K562 (cell line): ENCODE measurements at regions not wholly inside any gene's neighbourhood (a gene's known extent, or its start where the extent isn't known, plus 50 kb on each side); places are given as distances from the start of the nearest gene placed in this dataset.

Experiments used
- ATAC-seq: fragments of 200-7000 bp; cut with Tn5 transposase; 3 replicates; pipeline ENCODE4 v1.9.1; 2020; ENCODE audit warnings: moderate library complexity
- BruUV-seq: library from RNA; stranded (reverse); fragments of 400-500 nt; replicated peaks from 2 replicates; lab custom pipeline; 2021; lab: Mats Ljungman, UMichigan
- CTCF ChIA-PET: fragments of 300-600 bp; formaldehyde crosslinking; extraction: SDS; loops from one replicate; lab custom pipeline; 2021; ENCODE audit warnings: low intra/inter-chr PET ratio; lab: Yijun Ruan, JAX
- POLR2A ChIA-PET: fragments of 300-600, 350-650 bp; sonication (Branson Sonifier 250); formaldehyde crosslinking; extraction: SDS; loops from one replicate; lab custom pipeline; 2021; ENCODE audit warnings: antibody characterized with exemption, inconsistent platforms; lab: Yijun Ruan, JAX
- DNase-seq, 4 experiments: peaks; one replicate each; pipeline versions ENCODE4 v3.0.0 to v3.0.0-alpha.2; 2011 to 2018; ENCODE audit warnings: low spot score in 3 of 4, mixed read lengths in 3 of 4; ENCODE audit errors: extremely low read depth in 1 of 4
- FAIRE-seq: peaks from 2 replicates; lab custom pipeline; 2011; peaks lifted over from hg19 to GRCh38; lab: Jason Lieb, UNC
- H2AFZ ChIP-seq: 2 replicates; pipeline ENCODE4 v1.6.0; 2011; ENCODE audit warnings: low read depth, low read length, control low read depth, inconsistent platforms
- H3K27ac ChIP-seq: fragments of 200-600 bp; 3 replicates; pipeline ENCODE4 v1.8.0; 2011; ENCODE audit warnings: low read depth, mild to moderate bottlenecking, control low read depth, inconsistent platforms, low read length, moderate library complexity, mixed read lengths; ENCODE audit errors: extremely low read depth
- H3K27me3 ChIP-seq, 2 experiments: fragments of 300-600 bp in 1 of 2; 2 replicates in 1 of 2; 3 replicates in 1 of 2; pipeline versions ENCODE4 v1.6.0 to v1.8.0; 2011; ENCODE audit warnings: inconsistent platforms in 2 of 2, low read length in 2 of 2, mild to moderate bottlenecking in 1 of 2, mixed read lengths in 1 of 2, moderate library complexity in 1 of 2; ENCODE audit not compliant: control insufficient read depth in 2 of 2, insufficient read depth in 2 of 2
- H3K36me3 ChIP-seq: fragments of 300-600 bp; 3 replicates; pipeline ENCODE4 v1.8.0; 2011; ENCODE audit warnings: mild to moderate bottlenecking, low read length, inconsistent platforms; ENCODE audit not compliant: control insufficient read depth, insufficient read depth
- H3K4me1 ChIP-seq, 2 experiments: fragments of 200-600 bp in 1 of 2; replicated peaks in 1 of 2; 2 replicates in 1 of 2; 3 replicates in 1 of 2; pipeline versions ENCODE4 v1.5.1 to v1.8.0; 2011; ENCODE audit warnings: inconsistent platforms in 2 of 2, low read length in 2 of 2, mild to moderate bottlenecking in 1 of 2, mixed read lengths in 1 of 2, moderate library complexity in 1 of 2; ENCODE audit not compliant: control insufficient read depth in 2 of 2, insufficient read depth in 2 of 2
- H3K4me2 ChIP-seq: 2 replicates; pipeline ENCODE4 v1.6.1; 2011; ENCODE audit warnings: low read length, control low read depth, inconsistent platforms, mixed read lengths; ENCODE audit not compliant: insufficient read depth
- H3K4me3 ChIP-seq: fragments of 200-600 bp; sonication (generic), shearing (Covaris generic); 2 replicates; pipeline ENCODE4 v1.5.1; 2016; ENCODE audit warnings: control low read depth, inconsistent platforms
- H3K79me2 ChIP-seq: fragments of 200-600 bp; 3 replicates; pipeline ENCODE4 v1.8.0; 2011; ENCODE audit warnings: low read length, inconsistent platforms; ENCODE audit not compliant: control insufficient read depth, insufficient read depth
- H3K9ac ChIP-seq, 2 experiments: 2 replicates each; pipeline versions ENCODE4 v1.6.0 to v1.6.1; 2011; ENCODE audit warnings: low read depth in 2 of 2, low read length in 2 of 2, control low read depth in 1 of 2, inconsistent platforms in 1 of 2, mild to moderate bottlenecking in 1 of 2, mixed read lengths in 1 of 2; ENCODE audit not compliant: insufficient read depth in 1 of 2
- H3K9me1 ChIP-seq: one replicate; pipeline ENCODE4 v1.6.0; 2011; ENCODE audit warnings: inconsistent platforms, mild to moderate bottlenecking, low read length, moderate library complexity; ENCODE audit not compliant: control insufficient read depth, insufficient read depth
- H3K9me3 ChIP-seq: replicated peaks from 2 replicates; pipeline ENCODE4 v1.5.1; 2011; ENCODE audit warnings: low read depth, low read length, inconsistent platforms; ENCODE audit not compliant: control insufficient read depth, insufficient read depth
- H4K20me1 ChIP-seq: replicated peaks from 2 replicates; pipeline ENCODE4 v1.6.1; 2011; ENCODE audit warnings: low read length, inconsistent platforms, mixed read lengths; ENCODE audit not compliant: control insufficient read depth, insufficient read depth
- CBFA2T2 ChIP-seq: fragments of 450-650 bp; conservative IDR thresholded peaks from 2 replicates; pipeline ENCODE4 v1.6.1; 2017; ENCODE audit warnings: mild to moderate bottlenecking
- HDAC6 ChIP-seq: IDR thresholded peaks from 2 replicates; pipeline ENCODE4 v1.6.1; 2012; ENCODE audit warnings: low read depth, mild to moderate bottlenecking, control low read depth, inconsistent platforms, low read length, moderate library complexity
- HIVEP1 ChIP-seq: fragments of 250-450 bp; sonication (Bioruptor Pico); IDR thresholded peaks from 2 replicates; pipeline ENCODE4 v1.4.0; 2020; ENCODE audit warnings: mild to moderate bottlenecking
- HNRNPUL1 ChIP-seq: fragments of 200-400 bp; formaldehyde crosslinking; IDR thresholded peaks from 2 replicates; pipeline ENCODE4 v1.6.1; 2017; ENCODE audit warnings: low read length
- MAX ChIP-seq: sonication (generic); formaldehyde crosslinking; IDR thresholded peaks from 2 replicates; pipeline ENCODE4 v1.9.0; 2022; ENCODE audit warnings: mild to moderate bottlenecking, missing genetic modification reagents
- MBD2 ChIP-seq: sonication (generic); IDR thresholded peaks from 2 replicates; pipeline ENCODE4 v1.6.1; 2016; ENCODE audit warnings: low read depth, borderline replicate concordance
- MYNN ChIP-seq, 2 experiments: sonication (generic); formaldehyde crosslinking in 1 of 2; IDR thresholded peaks; 2 replicates each; pipeline versions ENCODE4 v1.5.0 to v1.6.1; 2016 to 2020; ENCODE audit warnings: antibody characterized with exemption in 1 of 2, missing genetic modification reagents in 1 of 2
- POU5F1 ChIP-seq: fragments of 150-350 bp; IDR thresholded peaks from 2 replicates; pipeline ENCODE4 v1.6.1; 2014; ENCODE audit warnings: borderline replicate concordance, low read length, low read depth, mild to moderate bottlenecking; ENCODE audit not compliant: partially characterized antibody
- TCF15 ChIP-seq: fragments of 250-450 bp; sonication (Bioruptor Pico); IDR thresholded peaks from 2 replicates; pipeline ENCODE4 v1.8.0; 2022; ENCODE audit warnings: moderate library complexity, mild to moderate bottlenecking, inconsistent platforms
- VEZF1 ChIP-seq: fragments of 200-800 bp; sonication (Bioruptor generic); IDR thresholded peaks from 2 replicates; pipeline ENCODE4 v1.6.1; 2017; ENCODE audit warnings: missing genetic modification characterization, missing compliant biosample characterization
- ZNF184 ChIP-seq: sonication (generic); formaldehyde crosslinking; IDR thresholded peaks from 2 replicates; pipeline ENCODE4 v1.5.0; 2020; ENCODE audit warnings: missing genetic modification reagents
- ZNF274 ChIP-seq: IDR thresholded peaks from 2 replicates; pipeline ENCODE4 v1.6.1; 2011; ENCODE audit warnings: low read depth, mild to moderate bottlenecking, low read length, moderate library complexity, borderline replicate concordance
- ZNF316 ChIP-seq: fragments of 450-650 bp; IDR thresholded peaks from 2 replicates; pipeline ENCODE4 v1.6.1; 2016
- ZNF696 ChIP-seq: fragments of 250-450 bp; sonication (Bioruptor Pico); conservative IDR thresholded peaks from 2 replicates; pipeline ENCODE4 v1.4.0; 2020; ENCODE audit warnings: mild to moderate bottlenecking, moderate library complexity
- WGBS: fragments of 100-300 bp; shearing (Covaris generic); methylation state at CpG from one replicate; pipeline ENCODE4 v1.1.6; 2016; ENCODE audit warnings: low coverage, mixed read lengths; ENCODE audit not compliant: insufficient coverage; ENCODE audit errors: missing lambda C conversion rate; 5-methylcytosine and 5-hydroxymethylcytosine counted together
- in situ Hi-C: fragments of 300-500 bp; cut with MboI; formaldehyde crosslinking; loops from 4 replicates; pipeline ENCODE4 v1.15.0; 2018; ENCODE audit warnings: inconsistent platforms, mixed read lengths
- intact Hi-C: fragments of 100-400 bp; cut with micrococcal nuclease; formaldehyde crosslinking; loops from 2 replicates; pipeline ENCODE4 v1.14.2; 2022

- TF ChIP-seq HNRNPUL1 (no peak), MBD2 (no peak)
Measured at GRCh38 chr15:87118435-87118834, 1038.8 kb downstream of the AGBL1 start (continued).

GRCh38 chr15:87115795-87116194 is 1036.1 kb downstream of the AGBL1 start:
- TF ChIP-seq HDAC6 (no peak), ZNF316 (peak; percentile 31; the same call in 1 of the 2 replicates)
- in situ Hi-C loops = no loop called here
- ChIA-PET CTCF (no interaction called here), POLR2A (no interaction called here)
- Histone ChIP-seq H3K9me1 (no peaks in the 10 kb centered on the region), H3K36me3 (no peaks in the 10 kb centered on the region), H3K9me3 (no peaks in the 10 kb centered on the region), H4K20me1 (no peaks in the 10 kb centered on the region), H3K4me3 (no peak overlapping the region), H3K27ac (no peak overlapping the region), H3K4me2 (no peak overlapping the region), H2AFZ (no peak overlapping the region), H3K27me3 (no peaks in the 10 kb centered on the region), H3K4me1 (no peaks in the 10 kb centered on the region), H3K9ac (no peak overlapping the region), H3K79me2 (no peaks in the 10 kb centered on the region)
- no peak for FAIRE-seq
- WGBS = 7% methylated on average over 1 of the region's 1 CpG
- BruUV-seq = no TSS peak
- DNase-seq = no peak
- intact Hi-C loops = no loop called here
- no peak for ATAC-seq

- DNase-seq (no peak), ATAC-seq (no peak), FAIRE-seq (no peak)
- H4K20me1 ChIP-seq = no peaks in the 10 kb centered on the region
- intact Hi-C loops (no loop called here), in situ Hi-C loops (no loop called here)
- no peak overlapping the region for H3K4me2 ChIP-seq
- no peaks in the 10 kb centered on the region for H3K36me3 ChIP-seq
- ChIA-PET CTCF (no interaction called here), POLR2A (interaction anchor here (0.5 kb wide), 1 partner anchor 1115 kb away, joined by 3 read pairs; no protein-coding TSS in a partner anchor)
- H3K9me1 ChIP-seq = no peaks in the 10 kb centered on the region
- H3K4me3 ChIP-seq = no peak overlapping the region
- H3K27ac ChIP-seq = no peak overlapping the region
- peaks cover 2% of the 10 kb centered on the region for H3K9me3 ChIP-seq
- no peaks in the 10 kb centered on the region for H3K27me3 ChIP-seq
- no peaks in the 10 kb centered on the region for H3K79me2 ChIP-seq
- H3K9ac ChIP-seq = no peak overlapping the region
- WGBS = 11% methylated on average over 3 of the region's 3 CpGs
- no TSS peak for BruUV-seq
- H3K4me1 ChIP-seq = no peaks in the 10 kb centered on the region
- H2AFZ ChIP-seq = no peak overlapping the region
- TF ChIP-seq ZNF184 (CRISPR knock-in tag) (no peak), HIVEP1 (CRISPR knock-in tag) (no peak), MAX (CRISPR knock-in tag) (no peak), POU5F1 (no peak), VEZF1 (no peak), ZNF696 (CRISPR knock-in tag) (no peak), TCF15 (CRISPR knock-in tag) (no peak), ZNF274 (no peak), MYNN (IDR thresholded peaks at IDR 0.05) (no peak), MYNN (CRISPR knock-in tag; IDR thresholded peaks at IDR 0.05) (no peak), CBFA2T2 (no peak)
Measured at GRCh38 chr15:87099916-87100315, 1020.2 kb downstream of the AGBL1 start.
